CD8-positive, alpha-beta memory T cell (primary cell): ENCODE measurements at regions not wholly inside any gene's neighbourhood (a gene's known extent, or its start where the extent isn't known, plus 50 kb on each side); places are given as distances from the start of the nearest gene placed in this dataset.

Experiments used
- CTCF ChIA-PET: fragments of 350-600 bp; sonication (Branson Sonifier 250); formaldehyde crosslinking; loops from one replicate; lab custom pipeline; 2021; ENCODE audit warnings: antibody characterized with exemption; lab: Charles Lee
- POLR2A ChIA-PET: fragments of 350-600 bp; sonication (Branson Sonifier 250); formaldehyde crosslinking; loops from one replicate; lab custom pipeline; 2021; ENCODE audit warnings: antibody characterized with exemption; lab: Charles Lee
- DNase-seq, 5 donors: peaks; one replicate each; pipeline versions ENCODE4 v3.0.0 to v3.0.0-alpha.2; 2020 to 2022; ENCODE audit warnings: mixed read lengths in 1 of 5
- H3K27ac ChIP-seq: one replicate; pipeline ENCODE4 v1.7.0; 2013; ENCODE audit warnings: low read depth, mild to moderate bottlenecking, low read length, moderate library complexity
- H3K27me3 ChIP-seq: 2 replicates; pipeline ENCODE4 v1.7.0; 2013; ENCODE audit warnings: low read length, mild to moderate bottlenecking; ENCODE audit not compliant: insufficient read depth, poor library complexity, severe bottlenecking
- H3K36me3 ChIP-seq: 2 replicates; pipeline ENCODE4 v1.7.0; 2013; ENCODE audit warnings: mild to moderate bottlenecking, low read length, moderate library complexity; ENCODE audit not compliant: insufficient read depth
- H3K4me1 ChIP-seq: 2 replicates; pipeline ENCODE4 v1.7.0; 2013; ENCODE audit warnings: mild to moderate bottlenecking, low read length, moderate library complexity; ENCODE audit not compliant: insufficient read depth
- H3K4me3 ChIP-seq: 2 replicates; pipeline ENCODE4 v1.7.0; 2013; ENCODE audit warnings: mild to moderate bottlenecking, low read length
- H3K9me3 ChIP-seq: 2 replicates; pipeline ENCODE4 v1.7.0; 2013; ENCODE audit warnings: mild to moderate bottlenecking, low read length
- H3K27ac Mint-ChIP-seq, 8 donors: one replicate each; pipeline ENCODE4 v1.8.0; 2020 to 2021; ENCODE audit warnings: mixed read lengths in 8 of 8, mild to moderate bottlenecking in 6 of 8, inconsistent platforms in 3 of 8, moderate library complexity in 3 of 8
- H3K27me3 Mint-ChIP-seq, 2 donors: one replicate each; pipeline ENCODE4 v1.8.0; 2020 to 2021; ENCODE audit warnings: mixed read lengths in 2 of 2, mild to moderate bottlenecking in 1 of 2, moderate library complexity in 1 of 2
- H3K36me3 Mint-ChIP-seq, 3 donors: one replicate each; pipeline ENCODE4 v1.8.0; 2020 to 2021; ENCODE audit warnings: mixed read lengths in 3 of 3, inconsistent platforms in 1 of 3, mild to moderate bottlenecking in 1 of 3
- H3K4me1 Mint-ChIP-seq, 3 donors: one replicate each; pipeline ENCODE4 v1.8.0; 2020 to 2021; ENCODE audit warnings: mixed read lengths in 3 of 3, inconsistent platforms in 1 of 3, mild to moderate bottlenecking in 1 of 3
- H3K4me3 Mint-ChIP-seq, 7 donors: one replicate each; pipeline ENCODE4 v1.8.0; 2020 to 2021; ENCODE audit warnings: mixed read lengths in 7 of 7, mild to moderate bottlenecking in 6 of 7, moderate library complexity in 4 of 7, inconsistent platforms in 2 of 7
- H3K9me3 Mint-ChIP-seq, 5 donors: one replicate each; pipeline ENCODE4 v1.8.0; 2020 to 2022; ENCODE audit warnings: mixed read lengths in 5 of 5, mild to moderate bottlenecking in 3 of 5, moderate library complexity in 2 of 5, inconsistent platforms in 1 of 5

DNA sequence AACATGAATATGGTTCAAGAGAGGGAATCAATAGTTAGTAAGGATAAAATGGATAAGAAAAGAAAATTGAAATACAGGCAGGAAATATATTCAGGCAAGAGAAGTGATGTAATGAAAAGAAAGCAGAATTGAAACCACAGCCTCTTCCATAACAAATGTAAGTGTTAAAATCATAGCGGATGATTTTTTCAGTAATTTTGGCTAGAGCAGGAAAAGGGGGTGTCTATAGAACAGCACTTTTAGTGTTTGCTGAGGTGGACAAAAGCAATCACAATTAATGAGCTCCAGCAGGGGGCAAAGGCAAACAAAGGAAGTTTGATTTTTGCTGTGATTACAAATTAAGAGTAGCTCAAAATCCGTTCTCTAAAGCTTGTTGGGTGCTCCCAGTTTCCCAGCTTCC lies 79.0 kb downstream of the TRIL start:
- H3K27ac ChIP-seq = no peak overlapping the region
- CTCF ChIA-PET = interaction anchor here (1.3 kb wide), 1 partner anchor 47 kb away, joined by 3 read pairs; no protein-coding TSS in a partner anchor
- POLR2A ChIA-PET = no interaction called here

DNA sequence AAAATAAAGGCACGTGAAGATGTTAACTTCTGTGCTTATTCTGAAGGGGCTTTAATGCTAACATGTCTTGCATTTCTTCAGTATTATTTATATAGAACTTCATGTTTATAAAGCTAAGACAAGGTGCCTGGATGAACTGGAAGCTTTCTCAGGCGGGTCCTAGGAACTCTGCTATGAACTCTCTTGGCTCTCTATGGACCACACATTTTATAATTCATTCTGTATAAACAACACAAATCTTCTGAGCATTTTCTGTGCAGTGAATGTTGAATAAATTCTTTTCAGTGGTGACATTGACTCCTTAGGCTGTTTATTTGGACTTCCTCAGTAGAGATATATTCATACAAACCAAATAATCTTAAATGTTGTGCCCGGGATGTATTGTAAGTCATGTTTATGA lies 79.6 kb downstream of the TRIL start:
- no peaks in the 10 kb centered on the region for H3K9me3 Mint-ChIP-seq
- Histone ChIP-seq H3K9me3 (no peaks in the 10 kb centered on the region), H3K4me1 (no peaks in the 10 kb centered on the region), H3K27ac (no peak overlapping the region), H3K36me3 (no peaks in the 10 kb centered on the region), H3K4me3 (no peak overlapping the region), H3K27me3 (no peaks in the 10 kb centered on the region)
- DNase-seq = no peak
- ChIA-PET POLR2A (no interaction called here), CTCF (interaction anchor here (1.3 kb wide), 2 partner anchors 44 to 48 kb away, joined by 3 read pairs; no protein-coding TSS in a partner anchor)
- H3K4me3 Mint-ChIP-seq = no peak overlapping the region
- H3K4me1 Mint-ChIP-seq = no peaks in the 10 kb centered on the region
- H3K36me3 Mint-ChIP-seq = no peaks in the 10 kb centered on the region
- H3K27me3 Mint-ChIP-seq = peaks cover 0 to 31% of the 10 kb centered on the region in 2 donors
- no peak overlapping the region for H3K27ac Mint-ChIP-seq

More for the DNA sequence above, 79.0 kb downstream of the TRIL start:
- H3K9me3 Mint-ChIP-seq = no peaks in the 10 kb centered on the region
- H3K4me1 Mint-ChIP-seq = no peaks in the 10 kb centered on the region
- no peak overlapping the region for H3K4me3 ChIP-seq
- peaks cover 0 to 35% of the 10 kb centered on the region in 2 donors for H3K27me3 Mint-ChIP-seq
- H3K27ac Mint-ChIP-seq = no peak overlapping the region
- H3K9me3 ChIP-seq = no peaks in the 10 kb centered on the region
- H3K4me1 ChIP-seq = no peaks in the 10 kb centered on the region
- H3K36me3 Mint-ChIP-seq = no peaks in the 10 kb centered on the region
- DNase-seq = no peak
- no peak overlapping the region for H3K4me3 Mint-ChIP-seq
- H3K36me3 ChIP-seq = no peaks in the 10 kb centered on the region
- no peaks in the 10 kb centered on the region for H3K27me3 ChIP-seq
